ENCODE measurements at regions not wholly inside any gene's neighbourhood (a gene's known extent, or its start where the extent isn't known, plus 50 kb on each side); places are given as distances from the start of the nearest gene placed in this dataset.
"Not testable (repeated sequence)": the region's sequence is repeated elsewhere in the genome, so short reads cannot be mapped to it uniquely, and the experiment has no call there.

DNA sequence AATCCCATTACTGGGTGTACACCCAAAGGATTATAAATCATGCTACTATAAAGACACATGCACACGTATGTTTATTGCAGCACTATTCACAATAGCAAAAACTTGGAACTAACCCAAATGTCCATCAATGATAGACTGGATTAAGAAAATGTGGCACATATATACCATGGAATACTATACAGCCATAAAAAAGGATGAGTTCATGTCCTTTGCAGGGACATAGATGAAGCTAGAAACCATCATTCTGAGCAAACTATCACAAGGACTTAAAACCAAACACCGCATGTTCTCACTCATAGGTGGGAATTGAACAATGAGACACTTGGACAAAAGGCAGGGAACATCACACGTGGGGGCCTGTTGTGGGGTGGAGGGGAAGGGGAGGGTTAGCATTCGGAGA is 76.8 kb upstream of the RREB1 start:
- H3K9me3 Mint-ChIP-seq, result peaks cover 6 to 13% of the 10 kb centered on the region in 2 experiments
- not testable (repeated sequence) for H3K79me2 ChIP-seq (ENCODE audit: insufficient read depth, low read length); H4K91ac ChIP-seq (ENCODE audit: insufficient read length, low read depth, low read length); H2BK5ac ChIP-seq (ENCODE audit: insufficient read length, low read length); H3K4me1 ChIP-seq (ENCODE audit: insufficient read depth, low read length); H2BK120ac ChIP-seq (ENCODE audit: low read depth, low read length, poor library complexity, severe bottlenecking); H2AK5ac ChIP-seq (ENCODE audit: insufficient read length, low read length); H2AFZ ChIP-seq (ENCODE audit: low read length); H3K9ac ChIP-seq (ENCODE audit: extremely low read depth, insufficient read length, low read length); H2BK20ac ChIP-seq (ENCODE audit: low read depth, low read length, poor library complexity, severe bottlenecking); H3K27ac Mint-ChIP-seq; H3K27me3 ChIP-seq (ENCODE audit: insufficient read depth, low read length); H3K27me3 Mint-ChIP-seq (ENCODE audit: low read depth); H4K8ac ChIP-seq (replicated peaks; ENCODE audit: insufficient read length, low read depth, low read length); H3K14ac ChIP-seq (ENCODE audit: insufficient read depth, low read length); H2BK12ac ChIP-seq (ENCODE audit: insufficient read length, low read depth, low read length); H3K18ac ChIP-seq (ENCODE audit: insufficient read length, low read depth, low read length); H3K4me2 ChIP-seq (ENCODE audit: insufficient read depth, insufficient read length, low read length); H3K9me3 ChIP-seq (ENCODE audit: control insufficient read depth, low read depth, low read length); H3K4ac ChIP-seq (ENCODE audit: low read depth, low read length); H3K79me1 ChIP-seq (ENCODE audit: insufficient read depth, low read depth, low read length, poor library complexity, severe bottlenecking); H3K56ac ChIP-seq (ENCODE audit: insufficient read length, low read depth, low read length); H4K5ac ChIP-seq (ENCODE audit: insufficient read length, low read depth, low read length); H3T11ph ChIP-seq (ENCODE audit: low read length); DNase-seq; H3K23ac ChIP-seq (ENCODE audit: insufficient read length, low read depth, low read length); H4K20me1 ChIP-seq (ENCODE audit: control insufficient read depth, insufficient read depth, insufficient read length); H3K27ac ChIP-seq (ENCODE audit: insufficient read length, low read depth, low read length); H3K23me2 ChIP-seq (ENCODE audit: insufficient read length, low read depth, low read length, poor library complexity, severe bottlenecking); H2BK15ac ChIP-seq (ENCODE audit: low read depth, low read length); H3K4me1 Mint-ChIP-seq; H3K4me3 Mint-ChIP-seq
- peaks cover 0 to 12% (median 3%) of the 10 kb centered on the region in 3 experiments; a peak in 4 of 7 replicates for H3K36me3 Mint-ChIP-seq (ENCODE audit: insufficient read depth in 1 of 3, low read depth in 3 of 3)
- no CpG with 5 or more reads among the region's 4 CpGs for WGBS (ENCODE audit: extremely low coverage, insufficient read length, low lambda C conversion rate)
